HG02759 (cell line): ENCODE measurements at regions not wholly inside any gene's neighbourhood (a gene's known extent, or its start where the extent isn't known, plus 50 kb on each side); places are given as distances from the start of the nearest gene placed in this dataset.
A peak's percentile ranks its signal among the peaks of the same experiment; 100 is the strongest.

Experiments
- ATAC-seq: cut with Tn5 transposase; IDR thresholded peaks from one replicate; pipeline ENCODE4 v1.9.1; 2021; ENCODE audit warnings: mild to moderate bottlenecking, moderate library complexity; ENCODE audit not compliant: unreplicated experiment

GRCh38 chr4:100130964-100131363 lies 59.3 kb downstream of the DDIT4L start:
- no peak for ATAC-seq

GRCh38 chr4:100130491-100130890 lies 59.8 kb downstream of the DDIT4L start:
- no peak for ATAC-seq

GRCh38 chr4:100129774-100130173 lies 60.5 kb downstream of the DDIT4L start:
- ATAC-seq = no peak

GRCh38 chr4:100128338-100128737 lies 61.9 kb downstream of the DDIT4L start:
- no peak for ATAC-seq

GRCh38 chr4:100124715-100125114 lies 65.6 kb downstream of the DDIT4L start:
- ATAC-seq = no peak

GRCh38 chr4:100118181-100118580 lies 72.1 kb downstream of the DDIT4L start:
- no peak for ATAC-seq

- ATAC-seq = no peak
Observed at GRCh38 chr4:100117750-100118149, 72.5 kb downstream of the DDIT4L start.

- ATAC-seq = no peak
Observed at GRCh38 chr4:100114909-100115308, 75.4 kb downstream of the DDIT4L start.

- no peak for ATAC-seq
Observed at GRCh38 chr4:100113732-100114131, 76.5 kb downstream of the DDIT4L start.

- ATAC-seq = no peak
Observed at GRCh38 chr4:100113096-100113495, 77.2 kb downstream of the DDIT4L start.

GRCh38 chr4:100109921-100110320 lies 80.3 kb downstream of the DDIT4L start:
- ATAC-seq = no peak

- ATAC-seq = no peak
Observed at GRCh38 chr4:100108869-100109268, 81.4 kb downstream of the DDIT4L start.

- ATAC-seq = peak; percentile 99
Observed at GRCh38 chr4:100106982-100107381, 83.3 kb downstream of the DDIT4L start.

- ATAC-seq = no peak
Observed at GRCh38 chr4:100103671-100104070, 86.6 kb downstream of the DDIT4L start.

GRCh38 chr4:100100985-100101384 lies 89.3 kb downstream of the DDIT4L start:
- peak; percentile 55 for ATAC-seq

- no peak for ATAC-seq
Observed at GRCh38 chr4:100099746-100100145, 90.5 kb downstream of the DDIT4L start.

- no peak for ATAC-seq
Observed at GRCh38 chr4:100098681-100099080, 91.6 kb downstream of the DDIT4L start.

- no peak for ATAC-seq
Observed at GRCh38 chr4:100098011-100098545, 92.2 kb downstream of the DDIT4L start.

GRCh38 chr4:100095729-100096595 lies 94.3 kb downstream of the DDIT4L start:
- ATAC-seq = peak; percentile 86

GRCh38 chr4:100093091-100093866 lies 97.0 kb downstream of the DDIT4L start:
- peak; percentile 85 for ATAC-seq

GRCh38 chr4:100087743-100088142 lies 102.5 kb downstream of the DDIT4L start:
- no peak for ATAC-seq
